GM23248 (cell line): ENCODE measurements at regions not wholly inside any gene's neighbourhood (a gene's known extent, or its start where the extent isn't known, plus 50 kb on each side); places are given as distances from the start of the nearest gene placed in this dataset.

Experiments used
- EZH2 ChIP-seq: fragments of 200-600 bp; sonication (generic); IDR thresholded peaks from 2 replicates; pipeline ENCODE4 v1.6.1; 2018; ENCODE audit warnings: antibody characterized with exemption, mild to moderate bottlenecking; ENCODE audit not compliant: insufficient read depth, poor library complexity, severe bottlenecking
- EZH2phosphoT487 ChIP-seq: fragments of 200-600 bp; sonication (generic); IDR thresholded peaks from 2 replicates; pipeline ENCODE4 v1.6.1; 2018; ENCODE audit warnings: antibody characterized with exemption, moderate library complexity, mild to moderate bottlenecking, low read depth; ENCODE audit not compliant: insufficient read depth

DNA sequence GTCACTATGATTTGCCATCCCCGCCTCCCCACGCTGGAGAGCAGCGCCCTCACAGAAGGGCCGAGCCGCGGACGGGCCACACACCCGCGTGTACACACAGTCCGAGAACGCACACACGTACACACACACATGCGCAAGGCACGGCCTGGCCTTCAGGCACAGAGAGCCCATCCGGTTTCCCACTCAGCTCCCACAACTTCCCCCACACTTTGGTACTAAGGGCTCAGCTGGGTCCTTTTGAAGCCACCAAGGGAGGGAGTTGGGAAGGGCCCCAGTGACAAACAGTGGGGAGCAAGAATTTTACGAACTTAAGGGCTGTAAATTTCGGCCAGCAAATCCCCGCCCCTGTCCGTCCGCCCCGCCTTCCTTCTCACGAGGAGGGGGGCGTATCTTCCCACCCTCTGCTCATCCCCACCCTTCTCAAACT is 133.3 kb upstream of the HAND1 start:
- TF ChIP-seq EZH2phosphoT487 (no peak), EZH2 (peak; percentile 1)
